ENCODE measurements at regions not wholly inside any gene's neighbourhood (a gene's known extent, or its start where the extent isn't known, plus 50 kb on each side); places are given as distances from the start of the nearest gene placed in this dataset.

DNA sequence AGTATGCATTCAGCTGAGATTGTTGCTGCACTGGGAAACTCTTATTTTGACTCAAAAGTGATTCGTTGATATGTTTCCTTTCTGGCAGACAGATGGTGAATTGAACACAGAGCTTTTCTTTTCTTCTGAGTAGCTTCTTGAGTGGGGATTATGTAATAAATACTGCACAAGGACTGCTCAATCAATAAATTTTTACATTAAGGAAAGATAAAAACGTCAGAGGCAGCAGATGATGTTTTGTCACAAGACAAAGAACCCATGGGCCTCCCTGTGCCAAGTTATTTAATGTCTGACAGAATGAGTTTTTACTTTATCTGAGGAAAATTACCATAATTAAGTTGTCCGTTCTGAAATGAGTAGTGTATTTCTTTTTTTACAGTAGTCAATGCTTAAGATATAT is 460.3 kb downstream of the UTRN start:
- ChIA-PET CTCF (no interaction called here), POLR2A (ENCODE audit: unreplicated experiment) (no interaction called here)
- H3K9me3 ChIP-seq (ENCODE audit: low read length) = no peaks in the 10 kb centered on the region
- no peaks in the 10 kb centered on the region for H3F3A ChIP-seq (ENCODE audit: low read length, unreplicated experiment)
- intact Hi-C loops (cut with micrococcal nuclease) = no loop called here
- no peaks in the 10 kb centered on the region for H3K4me1 ChIP-seq (ENCODE audit: insufficient read depth, low read length)
- no peak overlapping the region for H3K9ac ChIP-seq (ENCODE audit: low read length)
- no peak overlapping the region for H3K27ac ChIP-seq (ENCODE audit: low read length)
- ATAC-seq = no peak
- no peak overlapping the region for H3K4me2 ChIP-seq (ENCODE audit: low read length)
- no peaks in the 10 kb centered on the region for H3K79me2 ChIP-seq (ENCODE audit: low read length)
- H3K27me3 ChIP-seq (ENCODE audit: low read length) = no peaks in the 10 kb centered on the region
- DNase-seq = no peak
- no peak overlapping the region for H2AFZ ChIP-seq (ENCODE audit: low read length)
- H3K4me3 ChIP-seq (ENCODE audit: low read length) = no peak overlapping the region
- H3K9me2 ChIP-seq (replicated peaks; ENCODE audit: low read length) = no peaks in the 10 kb centered on the region
- H4K20me1 ChIP-seq (ENCODE audit: low read length) = no peaks in the 10 kb centered on the region
- BruUV-seq (replicated peaks) = no TSS peak
- no peaks in the 10 kb centered on the region for H3K36me3 ChIP-seq (ENCODE audit: low read depth, low read length)
- no peak for TF ChIP-seq EZH2 (IDR thresholded peaks at IDR 0.05; ENCODE audit: low read length, unreplicated experiment)
- TF ChIP-seq EZH2phosphoT487 (IDR thresholded peaks at IDR 0.05; ENCODE audit: borderline replicate concordance, low read length) = no peak
- TF ChIP-seq, protein P1, sequence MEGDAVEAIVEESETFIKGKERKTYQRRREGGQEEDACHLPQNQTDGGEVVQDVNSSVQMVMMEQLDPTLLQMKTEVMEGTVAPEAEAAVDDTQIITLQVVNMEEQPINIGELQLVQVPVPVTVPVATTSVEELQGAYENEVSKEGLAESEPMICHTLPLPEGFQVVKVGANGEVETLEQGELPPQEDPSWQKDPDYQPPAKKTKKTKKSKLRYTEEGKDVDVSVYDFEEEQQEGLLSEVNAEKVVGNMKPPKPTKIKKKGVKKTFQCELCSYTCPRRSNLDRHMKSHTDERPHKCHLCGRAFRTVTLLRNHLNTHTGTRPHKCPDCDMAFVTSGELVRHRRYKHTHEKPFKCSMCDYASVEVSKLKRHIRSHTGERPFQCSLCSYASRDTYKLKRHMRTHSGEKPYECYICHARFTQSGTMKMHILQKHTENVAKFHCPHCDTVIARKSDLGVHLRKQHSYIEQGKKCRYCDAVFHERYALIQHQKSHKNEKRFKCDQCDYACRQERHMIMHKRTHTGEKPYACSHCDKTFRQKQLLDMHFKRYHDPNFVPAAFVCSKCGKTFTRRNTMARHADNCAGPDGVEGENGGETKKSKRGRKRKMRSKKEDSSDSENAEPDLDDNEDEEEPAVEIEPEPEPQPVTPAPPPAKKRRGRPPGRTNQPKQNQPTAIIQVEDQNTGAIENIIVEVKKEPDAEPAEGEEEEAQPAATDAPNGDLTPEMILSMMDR (conservative IDR thresholded peaks at IDR 0.05; ENCODE audit: low read depth, low read length) = no peak

DNA sequence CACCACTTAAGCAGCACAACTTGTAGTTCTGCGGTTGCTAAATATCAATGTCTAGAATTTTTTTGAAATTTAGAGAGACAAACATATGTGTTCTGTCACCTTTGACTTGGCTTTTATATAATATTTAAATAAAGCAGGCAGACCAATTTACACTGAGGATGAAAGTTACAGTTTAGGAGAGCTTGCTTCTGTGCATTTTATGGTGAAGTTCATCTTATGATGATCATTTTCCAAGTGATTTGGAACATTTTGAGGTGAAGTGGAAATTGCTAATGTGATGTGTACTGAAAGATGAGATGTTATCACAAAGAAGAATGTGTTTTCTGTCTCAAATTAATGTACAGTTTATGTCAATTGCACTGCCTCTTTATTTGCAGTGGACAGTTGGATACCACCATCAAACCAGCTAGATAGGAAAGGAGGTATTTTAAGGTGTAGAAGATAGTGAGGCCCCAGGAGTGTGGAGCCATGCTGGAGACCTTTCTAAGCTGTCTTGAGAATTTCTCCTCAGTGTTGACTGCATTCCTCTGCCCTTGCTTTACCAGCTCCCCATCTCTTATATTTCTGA is 461.9 kb downstream of the UTRN start:
- no peaks in the 10 kb centered on the region for H3K36me3 ChIP-seq (ENCODE audit: low read depth, low read length)
- BruUV-seq (replicated peaks) = no TSS peak
- H3K79me2 ChIP-seq (ENCODE audit: low read length) = no peaks in the 10 kb centered on the region
- no peaks in the 10 kb centered on the region for H3K4me1 ChIP-seq (ENCODE audit: insufficient read depth, low read length)
- H2AFZ ChIP-seq (ENCODE audit: low read length) = no peak overlapping the region
- no peak overlapping the region for H3K9ac ChIP-seq (ENCODE audit: low read length)
- no peak overlapping the region for H3K4me3 ChIP-seq (ENCODE audit: low read length)
- ATAC-seq = no peak
- H3K27me3 ChIP-seq (ENCODE audit: low read length) = no peaks in the 10 kb centered on the region
- CTCF ChIA-PET = no interaction called here
- H4K20me1 ChIP-seq (ENCODE audit: low read length) = no peaks in the 10 kb centered on the region
- H3F3A ChIP-seq (ENCODE audit: low read length, unreplicated experiment) = no peaks in the 10 kb centered on the region
- no peak overlapping the region for H3K4me2 ChIP-seq (ENCODE audit: low read length)
- intact Hi-C loops (cut with micrococcal nuclease) = no loop called here
- no peak for DNase-seq
- no peaks in the 10 kb centered on the region for H3K9me3 ChIP-seq (ENCODE audit: low read length)
- TF ChIP-seq EZH2phosphoT487 (IDR thresholded peaks at IDR 0.05; ENCODE audit: borderline replicate concordance, low read length) = no peak
- TF ChIP-seq EZH2 (IDR thresholded peaks at IDR 0.05; ENCODE audit: low read length, unreplicated experiment) = no peak
- TF ChIP-seq, protein P1 (conservative IDR thresholded peaks at IDR 0.05; ENCODE audit: low read depth, low read length) = no peak
- H3K9me2 ChIP-seq (replicated peaks; ENCODE audit: low read length) = no peaks in the 10 kb centered on the region
- POLR2A ChIA-PET (ENCODE audit: unreplicated experiment) = no interaction called here
- no peak overlapping the region for H3K27ac ChIP-seq (ENCODE audit: low read length)

DNA sequence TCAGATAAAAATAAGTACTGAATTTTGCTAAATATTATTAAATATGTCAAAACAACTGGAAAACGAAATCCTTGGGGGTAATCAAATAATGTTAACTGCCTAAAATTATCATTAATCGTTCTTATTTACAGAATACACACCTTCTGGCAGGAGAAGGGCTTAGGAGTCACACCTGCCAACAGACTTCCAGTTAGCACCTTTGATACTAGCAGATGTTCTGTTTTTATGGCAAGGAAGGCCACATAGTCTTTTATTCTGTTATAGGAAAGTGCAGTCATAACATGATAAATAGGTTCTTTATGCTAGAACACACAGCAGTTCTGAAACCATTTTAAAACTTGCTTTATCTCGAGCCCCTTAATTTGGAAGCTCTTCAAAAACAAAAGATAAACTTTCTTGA is 464.1 kb downstream of the UTRN start:
- H3K4me1 ChIP-seq (ENCODE audit: insufficient read depth, low read length) = no peaks in the 10 kb centered on the region
- intact Hi-C loops (cut with micrococcal nuclease) = no loop called here
- H2AFZ ChIP-seq (ENCODE audit: low read length) = no peak overlapping the region
- TF ChIP-seq EZH2 (IDR thresholded peaks at IDR 0.05; ENCODE audit: low read length, unreplicated experiment) (no peak), EZH2phosphoT487 (IDR thresholded peaks at IDR 0.05; ENCODE audit: borderline replicate concordance, low read length) (no peak)
- TF ChIP-seq, protein P1 (conservative IDR thresholded peaks at IDR 0.05; ENCODE audit: low read depth, low read length) = no peak
- H3K4me3 ChIP-seq (ENCODE audit: low read length) = no peak overlapping the region
- H3F3A ChIP-seq (ENCODE audit: low read length, unreplicated experiment) = no peaks in the 10 kb centered on the region
- no peak for ATAC-seq
- ChIA-PET POLR2A (ENCODE audit: unreplicated experiment) (no interaction called here), CTCF (no interaction called here)
- no peaks in the 10 kb centered on the region for H3K9me3 ChIP-seq (ENCODE audit: low read length)
- no TSS peak for BruUV-seq (replicated peaks)
- no peaks in the 10 kb centered on the region for H3K79me2 ChIP-seq (ENCODE audit: low read length)
- no peak overlapping the region for H3K4me2 ChIP-seq (ENCODE audit: low read length)
- no peaks in the 10 kb centered on the region for H3K36me3 ChIP-seq (ENCODE audit: low read depth, low read length)
- no peak overlapping the region for H3K27ac ChIP-seq (ENCODE audit: low read length)
- no peaks in the 10 kb centered on the region for H4K20me1 ChIP-seq (ENCODE audit: low read length)
- H3K9me2 ChIP-seq (replicated peaks; ENCODE audit: low read length) = no peaks in the 10 kb centered on the region
- DNase-seq = no peak
- H3K27me3 ChIP-seq (ENCODE audit: low read length) = no peaks in the 10 kb centered on the region
- H3K9ac ChIP-seq (ENCODE audit: low read length) = no peak overlapping the region

All from PC-3 (cell line).